Fibroblast of upper back skin (primary cell): ENCODE measurements at regions not wholly inside any gene's neighbourhood (a gene's known extent, or its start where the extent isn't known, plus 50 kb on each side); places are given as distances from the start of the nearest gene placed in this dataset.
"Not testable (repeated sequence)": the region's sequence is repeated elsewhere in the genome, so short reads cannot be mapped to it uniquely, and the experiment has no call there.

Source experiments
- DNase-seq: peaks from one replicate; pipeline ENCODE4 v3.0.0-alpha.2; 2013

DNA sequence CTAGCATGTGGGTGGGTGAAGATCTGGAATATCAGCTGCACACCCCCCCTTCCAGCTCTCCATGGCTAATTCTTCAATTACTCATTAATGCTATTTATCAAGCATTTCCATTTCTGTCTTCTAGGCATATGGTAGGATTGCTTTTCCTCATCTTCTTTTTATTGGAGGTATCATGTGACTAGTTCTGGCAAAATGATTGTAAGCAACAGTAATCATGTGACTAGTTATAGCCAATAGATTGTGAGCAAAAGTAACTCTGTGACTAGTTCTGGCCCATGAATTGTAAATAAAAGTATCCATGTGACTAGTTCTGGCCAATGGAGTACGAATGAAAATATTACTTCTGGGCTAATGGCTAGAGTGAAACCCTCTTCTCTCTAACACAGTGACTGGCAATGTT lies 107.0 kb upstream of the TMEM132E start:
- no peak for DNase-seq

DNA sequence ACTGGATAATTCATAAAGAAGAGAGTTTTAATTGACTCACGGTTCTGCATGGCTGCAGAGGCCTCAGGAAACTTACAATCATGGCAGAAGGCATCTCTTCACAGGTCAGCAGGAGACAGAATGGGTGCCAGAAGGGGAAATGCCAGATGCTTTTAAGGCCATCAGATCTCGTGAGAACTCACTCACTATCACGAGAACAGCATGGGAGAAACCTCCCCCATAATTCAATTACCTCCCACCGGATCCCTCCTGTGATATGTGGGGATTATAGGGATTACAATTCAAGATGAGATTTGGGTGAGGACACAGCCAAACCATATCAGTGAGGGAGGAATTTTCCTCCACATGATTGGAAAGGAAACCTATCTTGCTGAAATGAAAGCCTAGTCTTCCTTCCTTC lies 108.1 kb upstream of the TMEM132E start:
- not testable (repeated sequence) for DNase-seq

DNA sequence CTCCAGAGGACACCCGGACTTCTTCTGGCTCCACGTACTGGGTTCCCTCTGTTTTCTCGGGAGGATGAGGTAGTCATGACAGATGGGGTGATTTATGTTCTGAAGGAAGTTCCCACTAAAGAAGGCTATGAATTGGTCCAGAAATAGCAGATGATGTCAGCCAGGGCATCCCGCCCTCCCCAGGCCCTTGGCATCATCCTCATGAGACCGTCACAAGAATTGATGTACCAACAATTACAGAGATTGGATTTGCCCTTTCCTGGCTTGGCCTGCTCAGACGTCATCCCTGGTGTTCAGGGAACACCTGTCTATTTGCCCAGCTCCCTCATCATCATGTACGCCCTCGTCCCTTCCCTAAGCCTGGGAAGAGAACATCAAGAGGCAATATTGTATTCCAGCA lies 102.8 kb upstream of the CCL1 start:
- DNase-seq = no peak

DNA sequence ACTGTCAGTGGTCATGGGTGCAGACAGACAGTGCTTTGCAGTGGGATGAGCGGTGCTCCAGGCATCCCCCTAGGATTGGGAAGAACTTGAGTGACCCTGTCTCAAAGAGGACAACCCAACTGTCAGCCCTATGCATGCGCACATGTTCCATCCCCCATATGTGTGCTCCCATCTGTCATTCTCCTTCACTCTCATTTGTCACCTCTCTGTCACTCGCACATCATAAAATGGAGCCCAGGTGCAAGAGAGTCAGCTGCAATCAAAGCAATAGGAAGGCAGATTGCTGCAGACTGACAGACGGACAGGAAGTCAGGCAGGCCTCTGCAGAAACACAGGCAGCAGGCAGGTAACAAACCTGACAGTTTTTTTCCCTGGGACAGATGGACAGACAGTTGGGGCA lies 101.8 kb upstream of the CCL1 start:
- DNase-seq = no peak

DNA sequence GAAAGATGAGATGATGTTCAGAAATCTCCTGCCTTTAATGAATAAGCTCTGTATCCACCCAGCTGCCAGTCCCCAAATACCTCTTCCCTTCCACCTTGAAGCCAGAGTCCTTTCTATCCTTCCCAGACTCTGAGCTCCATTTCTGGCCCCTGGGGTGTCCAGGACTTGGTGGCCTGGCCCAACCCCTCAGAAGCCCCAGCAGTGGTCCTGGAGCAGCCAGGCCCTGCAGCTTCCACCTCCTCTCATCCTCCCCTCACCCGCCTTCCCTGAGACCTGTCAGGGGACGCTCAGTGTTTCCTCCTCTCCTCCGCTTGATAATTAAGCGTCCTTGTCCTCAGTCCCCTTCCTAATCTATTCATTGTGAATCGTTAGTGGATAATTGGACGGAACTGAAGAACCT lies 95.2 kb upstream of the CCL1 start:
- DNase-seq = no peak

DNA sequence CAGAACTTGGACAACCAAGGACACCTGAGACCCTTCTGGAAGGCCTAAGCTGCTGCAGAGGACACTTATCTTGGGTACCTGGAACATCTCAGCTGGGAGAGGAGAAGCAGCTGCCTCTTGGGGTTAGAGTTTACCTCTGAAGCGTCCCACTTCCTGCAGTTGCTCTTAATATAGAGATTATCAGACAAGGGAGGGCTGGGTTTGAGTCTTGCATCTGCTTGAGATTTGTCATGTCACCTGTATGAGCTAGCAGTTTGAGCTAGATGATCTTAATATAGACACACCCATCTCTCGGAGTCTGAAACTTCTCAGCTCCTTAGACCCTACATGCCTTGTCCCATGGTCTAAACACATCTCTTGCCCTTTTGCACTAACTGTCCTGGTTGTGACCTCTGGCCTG lies 93.1 kb upstream of the CCL1 start:
- no peak for DNase-seq

DNA sequence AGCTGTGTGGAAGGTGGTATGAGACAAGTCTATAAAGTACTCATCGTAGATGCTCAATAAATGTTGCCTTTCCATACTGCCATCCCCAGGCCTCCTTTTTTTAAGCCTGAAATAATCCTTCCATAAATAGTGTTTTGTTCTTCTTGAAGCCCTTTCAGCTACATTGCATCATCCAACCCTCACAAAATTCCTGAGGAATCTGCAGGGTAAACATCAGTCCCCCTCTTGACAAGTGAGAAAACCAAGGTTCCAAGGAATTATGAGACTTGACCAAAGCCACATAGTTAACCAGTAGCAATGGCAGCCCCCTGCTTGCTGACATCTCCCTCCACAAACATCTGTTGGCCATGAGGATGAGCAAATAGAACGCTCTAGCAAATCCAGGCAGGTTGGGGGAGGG lies 89.7 kb upstream of the CCL1 start:
- DNase-seq = peak; percentile 12

DNA sequence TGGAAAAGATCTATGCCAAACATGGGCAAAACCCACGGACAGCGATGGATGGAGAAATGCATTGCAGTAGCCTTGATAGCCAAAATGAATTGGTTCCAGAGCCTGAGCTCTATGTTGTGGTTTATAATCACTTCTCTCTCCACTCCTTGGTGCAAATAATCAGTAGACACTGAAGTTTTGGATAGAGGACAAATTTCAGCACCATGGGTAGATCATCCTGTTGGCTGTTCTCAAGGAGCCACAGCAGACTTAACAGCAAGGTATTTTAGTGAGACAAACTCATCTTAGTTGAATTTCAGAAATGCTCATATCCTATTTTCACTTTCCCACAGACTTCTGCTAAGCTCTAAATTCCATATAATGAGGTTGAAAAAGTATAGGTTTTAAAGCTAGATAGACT lies 88.3 kb upstream of the CCL1 start:
- peak; percentile 1 for DNase-seq

DNA sequence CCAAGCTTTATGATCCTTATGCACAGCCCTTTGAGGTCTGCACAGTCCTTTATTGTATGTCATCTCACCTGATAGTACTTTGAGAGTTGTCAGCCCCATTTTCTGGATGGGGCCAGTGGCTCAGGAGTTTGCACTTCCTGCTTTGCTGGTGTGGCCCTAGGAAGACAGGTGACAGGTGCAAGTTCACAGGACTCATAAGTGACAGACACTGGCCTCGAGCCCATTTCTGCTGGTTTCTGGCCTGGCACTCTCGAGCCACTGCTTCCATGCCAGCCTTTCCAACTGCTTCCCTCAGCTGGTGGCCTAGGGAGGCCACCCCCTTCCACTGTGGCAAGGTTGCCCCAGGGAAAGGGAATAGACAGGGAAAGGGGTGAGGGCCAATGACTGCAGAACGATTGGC lies 84.4 kb upstream of the CCL1 start:
- DNase-seq = no peak

DNA sequence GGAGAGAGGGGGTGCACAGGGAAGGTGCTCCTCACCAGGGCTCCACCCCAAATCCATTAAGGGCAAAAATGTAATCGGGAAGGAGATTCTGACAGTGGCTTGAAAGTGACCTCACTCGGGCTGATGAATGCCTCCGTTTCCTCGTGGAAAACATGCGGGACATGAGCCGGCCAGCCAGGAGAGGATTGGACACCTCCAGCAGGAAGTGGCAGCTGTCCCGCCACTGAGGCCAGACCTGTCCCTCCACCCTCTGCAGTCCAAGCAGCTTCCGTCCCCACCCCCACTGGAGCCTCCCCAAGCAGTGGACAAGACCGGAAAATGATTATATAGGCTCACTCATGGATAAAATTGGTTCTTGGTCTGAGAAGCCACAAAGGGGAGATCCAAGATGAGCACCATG lies 82.1 kb upstream of the CCL1 start:
- DNase-seq = no peak

DNA sequence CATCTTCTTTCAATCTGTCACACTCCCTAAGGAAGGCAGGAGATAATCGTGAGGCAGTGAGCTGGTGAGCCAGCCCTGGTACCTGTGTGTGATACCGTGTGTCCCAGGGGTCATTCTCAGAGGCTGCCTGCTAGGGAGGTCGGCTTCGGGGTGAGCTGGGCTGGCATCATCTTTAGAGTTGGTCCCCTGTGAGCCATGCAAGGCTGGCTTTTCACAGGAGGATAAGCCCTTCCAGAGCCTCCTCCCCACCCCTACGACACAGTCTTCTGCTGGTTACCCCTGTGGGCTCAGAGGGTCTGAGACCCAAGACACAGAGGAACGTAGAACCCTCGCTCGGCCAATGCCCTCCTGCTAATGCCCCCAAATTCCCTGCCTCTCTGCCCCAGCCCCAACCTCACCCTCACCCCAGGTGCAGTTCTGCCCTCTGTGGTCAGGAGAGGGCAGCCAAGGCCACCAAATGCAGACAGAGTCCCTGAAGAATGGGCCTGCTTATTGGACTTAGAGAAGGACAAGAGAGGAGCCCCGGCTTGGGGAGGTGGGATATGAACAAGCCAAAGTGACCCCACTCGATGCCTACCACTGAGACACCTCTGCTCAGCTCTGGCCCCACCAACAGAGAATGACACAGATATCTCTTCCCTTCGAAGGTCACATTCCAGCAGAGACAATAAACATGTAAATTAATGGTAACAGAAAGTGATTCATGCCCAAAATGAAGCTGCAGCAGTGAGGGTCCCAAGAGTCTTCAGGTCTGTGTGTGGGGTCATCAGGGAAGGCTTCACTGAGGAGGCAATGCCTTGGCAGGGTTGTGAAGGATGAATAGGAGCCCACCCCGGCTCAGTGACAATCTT lies 80.8 kb upstream of the CCL1 start:
- DNase-seq = no peak

DNA sequence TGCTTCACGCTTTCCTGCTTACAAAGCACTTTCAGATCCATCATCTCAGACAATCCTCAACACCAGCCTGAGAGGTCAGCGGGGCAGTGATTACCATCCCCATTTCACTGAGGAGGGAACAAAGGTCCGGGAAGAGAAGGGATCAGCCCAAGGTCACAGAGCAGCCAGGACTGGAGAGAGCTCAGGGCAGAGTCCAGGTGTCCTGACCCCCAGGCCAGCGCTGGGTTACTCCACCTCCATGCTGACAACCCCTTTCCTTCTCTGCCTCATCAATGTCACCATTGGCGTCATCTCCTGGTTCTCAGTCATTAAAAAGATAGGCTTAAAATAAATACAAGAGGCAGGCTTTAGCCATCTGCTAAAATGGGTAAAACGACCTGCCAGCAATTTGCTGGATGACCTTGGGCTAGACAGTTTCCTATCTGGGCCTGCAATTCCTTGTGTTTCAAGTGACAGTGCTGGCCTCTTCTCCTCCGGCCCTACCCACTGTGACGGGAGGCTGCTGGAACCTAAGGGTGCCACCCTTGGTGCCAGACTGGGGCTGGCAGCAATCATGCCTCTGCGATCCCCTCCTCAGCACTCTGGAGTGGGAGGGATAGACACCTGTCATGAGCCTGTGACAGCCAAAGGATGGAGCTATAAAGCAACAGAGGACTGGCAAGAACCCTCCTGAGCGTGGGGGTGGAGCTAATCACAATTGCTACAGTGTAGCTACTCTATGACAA lies 79.5 kb upstream of the CCL1 start:
- DNase-seq = no peak

DNA sequence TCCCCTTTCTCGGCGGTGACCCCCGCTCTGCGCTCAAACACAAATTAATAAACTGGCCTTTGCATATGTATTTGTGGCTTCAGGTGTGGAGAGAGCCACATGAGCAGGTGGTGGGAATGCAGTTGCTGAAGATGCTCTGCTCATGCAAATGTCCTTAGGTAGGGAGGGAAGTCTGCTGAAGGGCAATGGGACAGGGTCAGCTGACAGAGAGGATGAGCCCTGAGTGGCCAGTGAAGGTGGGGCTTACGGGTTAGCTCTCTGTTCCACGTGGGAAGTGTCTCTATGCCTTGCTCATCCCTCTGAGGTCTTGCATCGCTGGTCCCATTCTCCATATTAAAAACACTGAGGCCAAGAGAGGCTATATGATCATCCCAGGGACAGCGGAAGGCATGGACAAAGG lies 74.2 kb upstream of the CCL1 start:
- DNase-seq = no peak

DNA sequence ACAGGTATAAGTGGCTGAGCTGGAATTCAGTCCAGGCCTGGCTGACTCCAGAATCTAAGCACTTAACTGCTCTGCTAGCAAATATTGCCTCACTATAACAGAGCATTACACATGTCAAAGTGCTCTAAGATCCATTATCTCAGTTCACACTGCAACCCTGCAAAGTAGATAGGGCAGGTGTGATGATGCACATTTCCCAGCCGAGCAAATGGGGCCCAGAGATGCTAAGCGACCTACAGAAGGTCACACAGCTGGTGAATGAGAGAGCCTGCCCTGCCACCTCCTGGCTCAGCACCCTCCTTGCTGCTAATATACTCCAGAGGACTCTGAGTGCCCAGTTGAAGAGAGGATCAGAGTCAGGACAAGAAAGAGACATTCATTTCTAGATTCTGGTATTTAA lies 73.6 kb upstream of the CCL1 start:
- no peak for DNase-seq

DNA sequence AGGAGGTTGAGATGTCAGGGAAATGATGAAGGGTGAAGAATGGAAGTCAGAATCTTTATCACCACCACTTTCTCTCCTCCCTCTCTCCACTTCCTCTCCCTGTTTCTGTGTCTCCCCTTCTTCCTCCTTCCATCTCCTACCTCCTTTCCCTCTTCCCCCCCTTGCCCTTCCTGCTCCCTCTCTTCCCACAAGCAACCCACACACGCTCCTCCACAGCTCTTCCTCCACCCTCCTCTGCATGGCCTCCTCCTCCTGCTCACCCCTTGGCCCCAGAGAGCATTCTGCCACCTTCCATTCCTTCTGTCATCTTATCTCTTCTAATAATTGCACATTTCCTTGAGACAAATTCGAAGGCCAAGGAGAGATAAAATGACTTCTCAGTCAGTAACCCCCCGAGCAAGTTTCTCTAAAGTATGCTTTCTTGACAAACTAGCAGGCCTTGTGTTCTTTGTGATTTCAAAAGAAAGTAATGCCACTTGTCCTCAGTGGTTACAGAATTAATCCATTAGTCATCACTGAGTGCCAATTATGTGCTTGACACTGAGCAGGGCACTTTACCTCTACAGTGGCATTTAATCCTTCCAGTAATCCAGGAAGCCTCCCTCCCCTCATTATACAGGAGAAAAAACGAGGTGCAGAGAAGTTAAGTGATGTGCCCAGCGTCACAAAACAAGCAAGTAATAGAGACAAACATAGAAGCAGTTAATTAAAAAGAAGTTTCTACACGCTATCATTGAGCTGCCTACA lies 72.3 kb upstream of the CCL1 start:
- DNase-seq = no peak

DNA sequence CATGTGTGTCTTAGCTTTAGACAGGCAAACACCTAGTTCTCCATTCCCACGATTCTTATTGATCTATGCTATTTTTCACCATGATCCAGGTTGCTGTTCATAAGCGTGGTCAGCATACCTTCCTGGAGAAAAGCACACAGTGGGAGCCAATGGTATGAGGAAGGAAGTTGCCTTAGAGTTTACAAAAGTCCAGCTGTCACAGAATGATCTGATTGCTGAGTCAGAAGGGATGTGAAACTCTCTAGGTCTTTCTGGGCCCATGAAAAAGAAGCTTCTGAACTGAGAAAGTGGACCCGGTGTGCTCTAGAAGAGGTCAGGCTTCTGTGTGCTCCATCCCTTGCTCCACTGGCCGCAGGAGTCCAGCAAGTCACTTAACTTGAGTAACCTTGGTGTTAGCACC lies 71.0 kb upstream of the CCL1 start:
- no peak for DNase-seq

DNA sequence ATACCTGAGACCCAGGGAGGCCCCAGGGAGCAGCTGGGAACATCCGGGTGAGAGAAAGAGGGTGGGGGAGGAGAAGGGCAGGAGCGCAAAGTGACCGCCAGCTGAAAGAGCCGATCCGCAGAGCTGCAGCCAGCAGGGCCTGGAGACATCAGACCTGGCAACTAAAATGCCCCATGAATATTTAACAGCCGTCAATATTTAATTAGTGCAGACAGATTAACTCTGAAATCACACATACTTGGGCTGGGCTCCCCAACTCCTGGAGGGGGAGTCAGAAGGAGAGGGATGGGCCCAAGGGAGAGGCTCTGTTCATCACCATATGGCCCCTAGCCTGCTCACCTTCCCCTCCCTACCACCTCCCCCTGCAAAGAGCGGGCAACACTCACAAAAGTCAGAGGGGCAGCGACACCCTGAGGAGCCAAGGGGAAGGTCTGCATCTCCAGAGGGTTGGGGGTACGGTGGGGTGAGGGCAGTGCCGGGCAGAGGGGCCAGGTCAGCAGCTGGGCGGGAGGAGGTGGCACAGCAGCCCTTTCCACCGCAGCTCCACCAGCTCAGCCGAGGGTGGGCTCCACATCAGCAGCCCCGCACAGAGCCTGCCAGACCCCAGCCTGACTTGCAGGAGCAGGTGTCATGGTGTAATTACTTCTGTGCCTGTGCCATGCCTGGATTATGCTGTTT lies 61.9 kb upstream of the CCL1 start:
- no peak for DNase-seq

DNA sequence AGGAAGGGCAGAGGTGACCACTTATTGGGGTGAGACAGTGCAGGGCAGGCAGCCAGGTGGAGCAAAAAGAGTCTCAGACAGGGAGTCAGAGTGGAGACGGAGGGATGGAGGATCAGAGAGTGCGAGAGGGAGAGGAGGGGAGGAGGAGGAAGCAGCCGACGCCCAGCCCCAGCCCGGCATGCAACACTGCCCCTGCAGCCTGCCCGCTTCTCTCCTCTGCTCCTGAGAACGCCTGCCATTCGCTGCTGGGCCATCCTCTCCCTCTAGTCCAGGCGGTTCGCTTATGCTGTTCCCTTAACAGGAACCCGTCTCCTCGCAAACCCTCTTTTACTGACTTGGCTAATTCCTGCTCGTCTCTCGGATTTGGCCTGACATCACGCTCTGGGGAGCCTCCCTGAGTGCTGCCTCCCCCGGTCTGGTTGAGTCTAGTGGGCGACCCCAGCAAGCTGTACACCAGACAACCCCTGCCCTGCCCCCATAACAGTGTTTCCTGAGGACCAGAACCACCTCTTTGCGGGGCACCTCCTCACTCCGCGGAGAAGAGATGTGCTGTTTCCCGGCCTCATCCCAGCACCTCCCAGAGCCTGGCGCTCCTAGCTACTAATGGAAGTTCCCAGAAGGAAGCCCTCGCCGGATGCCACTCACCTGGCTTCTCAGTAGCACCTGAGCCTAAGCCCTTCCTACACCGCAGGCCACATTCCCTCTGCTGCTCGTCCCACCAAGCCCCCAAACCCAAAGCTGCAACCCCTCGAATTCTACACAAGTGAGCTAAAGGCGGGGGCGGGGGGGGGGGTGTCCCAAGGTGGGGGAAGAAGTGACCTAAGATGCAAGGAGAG lies 61.2 kb upstream of the CCL1 start:
- no peak for DNase-seq

DNA sequence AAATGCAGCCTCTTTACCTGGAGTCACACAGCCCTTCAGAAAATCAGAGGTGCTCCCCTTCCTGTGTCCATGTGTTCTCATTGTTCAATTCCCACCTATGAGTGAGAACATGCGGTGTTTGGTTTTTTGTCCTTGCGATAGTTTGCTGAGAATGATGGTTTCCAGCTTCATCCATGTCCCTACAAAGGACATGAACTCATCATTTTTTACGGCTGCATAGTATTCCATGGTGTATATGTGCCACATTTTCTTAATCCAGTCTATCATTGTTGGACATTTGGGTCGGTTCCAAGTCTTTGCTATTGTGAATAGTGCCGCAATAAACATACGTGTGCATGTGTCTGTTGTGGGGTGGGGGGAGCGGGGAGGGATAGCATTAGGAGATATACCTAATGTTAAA lies 60.3 kb upstream of the CCL1 start:
- DNase-seq = not testable (repeated sequence)

DNA sequence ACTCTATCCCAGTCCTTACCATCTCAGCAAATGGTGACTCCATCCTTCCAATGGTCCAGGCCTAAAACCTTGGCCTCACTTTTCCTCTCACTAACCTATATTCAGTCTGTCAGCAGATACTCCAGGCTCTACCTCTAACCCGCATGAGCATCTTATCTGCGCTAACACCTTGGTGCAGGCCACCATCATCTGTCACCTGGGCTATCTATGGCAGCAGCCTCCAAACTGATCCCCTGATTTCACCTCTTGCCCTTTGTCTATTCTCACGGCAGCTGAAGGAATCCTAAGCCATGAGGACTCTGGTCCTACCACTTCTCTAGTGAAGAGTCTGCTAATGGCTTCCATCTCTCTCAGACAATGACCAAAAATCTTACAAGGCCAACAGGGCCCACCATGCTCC lies 57.9 kb upstream of the CCL1 start:
- DNase-seq = no peak

DNA sequence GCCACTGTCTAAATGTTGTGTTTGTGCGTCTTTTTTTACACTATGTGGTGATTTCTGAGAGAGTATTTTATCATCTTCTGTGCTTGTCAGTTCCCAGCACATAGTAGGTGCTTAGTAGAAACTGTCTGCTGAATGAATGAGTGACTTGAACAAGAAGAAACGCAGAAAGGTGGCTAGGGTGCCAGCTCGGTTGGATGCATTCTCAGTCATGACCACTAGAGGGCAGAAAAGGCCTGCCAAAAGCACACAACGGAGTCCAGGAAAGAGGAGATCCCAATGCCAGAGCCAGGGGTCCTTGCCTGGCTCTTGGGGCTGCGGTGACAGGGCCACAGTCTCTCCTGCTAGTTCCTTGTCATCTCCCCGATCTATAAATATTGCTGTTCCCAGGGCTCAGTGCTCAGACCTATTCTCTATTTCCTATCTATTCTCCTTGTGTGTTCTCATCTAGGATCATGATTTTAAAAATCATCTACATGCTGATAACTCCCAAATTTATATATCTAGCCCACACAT lies 57.3 kb upstream of the CCL1 start:
- peak; percentile 50 for DNase-seq

DNA sequence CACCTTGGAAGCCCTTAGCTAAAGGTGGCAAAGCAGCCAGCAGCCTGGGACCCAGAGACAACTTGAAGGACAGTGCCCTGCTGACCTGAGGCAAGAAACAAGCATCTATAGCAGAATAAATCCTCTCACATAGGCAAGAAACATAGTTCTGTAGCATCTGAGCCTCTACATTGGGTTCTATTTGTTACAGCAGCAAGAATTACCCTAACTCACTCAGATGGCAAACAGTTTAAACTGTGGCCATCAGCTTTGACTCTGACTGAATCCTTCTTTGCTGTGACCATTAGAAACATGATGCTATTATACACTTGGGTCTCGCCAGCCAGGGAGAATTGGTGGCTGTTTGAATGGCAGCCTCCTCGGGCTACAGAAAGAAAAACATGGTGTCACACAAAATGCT lies 53.1 kb upstream of the CCL1 start:
- no peak for DNase-seq
